ENCODE measurements at regions not wholly inside any gene's neighbourhood (a gene's known extent, or its start where the extent isn't known, plus 50 kb on each side); places are given as distances from the start of the nearest gene placed in this dataset.

GRCh38 chr2:62415019-62415431 lies 91.0 kb downstream of the TMEM17 start:
- TF ChIP-seq, protein P1, sequence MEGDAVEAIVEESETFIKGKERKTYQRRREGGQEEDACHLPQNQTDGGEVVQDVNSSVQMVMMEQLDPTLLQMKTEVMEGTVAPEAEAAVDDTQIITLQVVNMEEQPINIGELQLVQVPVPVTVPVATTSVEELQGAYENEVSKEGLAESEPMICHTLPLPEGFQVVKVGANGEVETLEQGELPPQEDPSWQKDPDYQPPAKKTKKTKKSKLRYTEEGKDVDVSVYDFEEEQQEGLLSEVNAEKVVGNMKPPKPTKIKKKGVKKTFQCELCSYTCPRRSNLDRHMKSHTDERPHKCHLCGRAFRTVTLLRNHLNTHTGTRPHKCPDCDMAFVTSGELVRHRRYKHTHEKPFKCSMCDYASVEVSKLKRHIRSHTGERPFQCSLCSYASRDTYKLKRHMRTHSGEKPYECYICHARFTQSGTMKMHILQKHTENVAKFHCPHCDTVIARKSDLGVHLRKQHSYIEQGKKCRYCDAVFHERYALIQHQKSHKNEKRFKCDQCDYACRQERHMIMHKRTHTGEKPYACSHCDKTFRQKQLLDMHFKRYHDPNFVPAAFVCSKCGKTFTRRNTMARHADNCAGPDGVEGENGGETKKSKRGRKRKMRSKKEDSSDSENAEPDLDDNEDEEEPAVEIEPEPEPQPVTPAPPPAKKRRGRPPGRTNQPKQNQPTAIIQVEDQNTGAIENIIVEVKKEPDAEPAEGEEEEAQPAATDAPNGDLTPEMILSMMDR (IDR thresholded peaks at IDR 0.05; ENCODE audit: insufficient read depth, low read length), result no peak
- H3K4me3 ChIP-seq (ENCODE audit: low read depth, low read length), result no peak overlapping the region
- no peak for DNase-seq (ENCODE audit: low read depth)

DNA sequence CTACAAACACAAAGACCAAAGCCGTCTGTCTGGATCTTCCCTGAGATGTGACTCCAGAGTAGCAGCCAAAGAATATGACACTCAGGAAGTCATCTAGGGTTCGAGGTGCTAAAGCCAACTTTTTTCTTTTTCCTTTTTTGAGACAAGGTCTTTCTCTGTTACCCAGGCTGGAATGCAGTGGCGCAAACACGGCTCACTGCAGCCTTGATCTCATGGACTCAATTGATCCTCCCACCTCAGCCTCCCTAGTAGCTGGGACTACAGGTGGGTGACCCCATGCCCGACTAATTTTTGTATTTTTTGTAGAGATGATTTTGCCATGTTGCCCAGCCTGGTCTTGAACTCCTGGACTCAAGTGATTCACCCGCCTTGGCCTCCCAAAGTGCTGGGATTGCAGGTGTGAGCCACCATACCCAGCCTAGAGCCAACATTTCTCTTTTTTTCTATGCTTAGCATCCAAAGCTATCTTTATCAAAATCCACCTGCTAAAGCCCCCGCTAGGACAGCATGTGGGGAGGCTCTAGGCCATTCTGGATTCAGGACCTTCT lies 92.8 kb downstream of the TMEM17 start:
- no peak overlapping the region for H3K4me3 ChIP-seq (ENCODE audit: low read depth, low read length)
- no peak for DNase-seq (ENCODE audit: low read depth)
- TF ChIP-seq, protein P1 (IDR thresholded peaks at IDR 0.05; ENCODE audit: insufficient read depth, low read length), result no peak

GRCh38 chr2:62412347-62412742 lies 93.7 kb downstream of the TMEM17 start:
- TF ChIP-seq, protein P1 (IDR thresholded peaks at IDR 0.05; ENCODE audit: insufficient read depth, low read length), result no peak
- no peak overlapping the region for H3K4me3 ChIP-seq (ENCODE audit: low read depth, low read length)
- peak; percentile 18 for DNase-seq (ENCODE audit: low read depth)

GRCh38 chr2:62410926-62411456 lies 95.0 kb downstream of the TMEM17 start:
- TF ChIP-seq, protein P1 (IDR thresholded peaks at IDR 0.05; ENCODE audit: insufficient read depth, low read length), result no peak
- DNase-seq (ENCODE audit: low read depth), result no peak
- H3K4me3 ChIP-seq (ENCODE audit: low read depth, low read length), result no peak overlapping the region

DNA sequence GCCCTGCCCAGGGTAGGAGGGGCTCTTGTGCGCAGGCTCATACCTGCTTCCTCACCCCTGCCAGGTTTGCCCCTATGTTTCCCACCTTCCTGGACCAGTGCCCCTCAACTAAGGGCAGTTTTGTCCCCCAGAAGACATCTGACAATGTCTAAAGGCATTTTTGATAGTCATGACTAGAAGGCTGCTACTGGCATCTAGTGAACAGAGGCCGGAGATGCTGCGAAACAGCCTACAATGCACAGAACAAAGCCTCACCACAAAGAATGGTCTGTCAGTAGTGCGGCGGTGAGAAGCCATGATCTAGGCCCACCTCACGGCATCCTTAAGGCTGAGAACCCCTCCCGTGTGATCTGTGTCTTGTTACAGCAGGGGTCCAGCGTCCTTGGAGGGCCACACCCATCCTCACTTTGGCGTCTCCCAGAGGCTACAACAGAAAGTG lies 96.0 kb downstream of the TMEM17 start:
- H3K4me3 ChIP-seq (ENCODE audit: low read depth, low read length), result no peak overlapping the region
- TF ChIP-seq, protein P1 (IDR thresholded peaks at IDR 0.05; ENCODE audit: insufficient read depth, low read length), result peak; percentile 1
- DNase-seq (ENCODE audit: low read depth), result peak; percentile 9

GRCh38 chr2:62409442-62409841 lies 96.6 kb downstream of the TMEM17 start:
- DNase-seq (ENCODE audit: low read depth), result peak; percentile 51
- TF ChIP-seq, protein P1 (IDR thresholded peaks at IDR 0.05; ENCODE audit: insufficient read depth, low read length), result no peak
- H3K4me3 ChIP-seq (ENCODE audit: low read depth, low read length), result no peak overlapping the region

GRCh38 chr2:62408241-62408677 lies 97.7 kb downstream of the TMEM17 start:
- DNase-seq (ENCODE audit: low read depth), result peak; percentile 42
- TF ChIP-seq, protein P1 (IDR thresholded peaks at IDR 0.05; ENCODE audit: insufficient read depth, low read length), result no peak
- no peak overlapping the region for H3K4me3 ChIP-seq (ENCODE audit: low read depth, low read length)

All from fibroblast of the aortic adventitia (primary cell).